SK-N-SH treated with all-trans-retinoic acid at 6 μM for 48 hours (cell line): ENCODE measurements at regions not wholly inside any gene's neighbourhood (a gene's known extent, or its start where the extent isn't known, plus 50 kb on each side); places are given as distances from the start of the nearest gene placed in this dataset.

Experiments used
- ARNTL ChIP-seq: fragments of 450-650 bp; formaldehyde crosslinking; IDR thresholded peaks from 2 replicates; pipeline ENCODE4 v1.5.0; 2020; ENCODE audit warnings: low read depth, mild to moderate bottlenecking, moderate library complexity, borderline replicate concordance
- BACH2 ChIP-seq: fragments of 250-450 bp; sonication (Bioruptor Pico); IDR thresholded peaks from 2 replicates; pipeline ENCODE4 v1.9.0; 2021; ENCODE audit warnings: mild to moderate bottlenecking, borderline replicate concordance
- CREB5 ChIP-seq: fragments of 250-450 bp; sonication (Bioruptor Pico); IDR thresholded peaks from 2 replicates; pipeline ENCODE4 v1.5.1; 2020; ENCODE audit warnings: low read depth, mild to moderate bottlenecking, moderate library complexity
- CSDC2 ChIP-seq: fragments of 250-450 bp; sonication (Bioruptor Pico); IDR thresholded peaks from 2 replicates; pipeline ENCODE4 v1.5.0; 2020; ENCODE audit warnings: mild to moderate bottlenecking, moderate library complexity
- PATZ1 ChIP-seq: fragments of 250-450 bp; sonication (Bioruptor Pico); IDR thresholded peaks from 2 replicates; pipeline ENCODE4 v1.8.0; 2020; ENCODE audit warnings: mild to moderate bottlenecking, moderate library complexity, borderline replicate concordance
- PPARA ChIP-seq: fragments of 250-450 bp; sonication (Bioruptor Pico); IDR thresholded peaks from 2 replicates; pipeline ENCODE4 v1.5.0; 2020; ENCODE audit warnings: mild to moderate bottlenecking, borderline replicate concordance
- RARB ChIP-seq: fragments of 250-450 bp; sonication (Bioruptor Pico); IDR thresholded peaks from 2 replicates; pipeline ENCODE4 v1.8.0; 2021; ENCODE audit warnings: mild to moderate bottlenecking, moderate library complexity
- ZFP3 ChIP-seq: fragments of 250-450 bp; sonication (Bioruptor Pico); IDR thresholded peaks from 2 replicates; pipeline ENCODE4 v1.5.0; 2020; ENCODE audit warnings: mild to moderate bottlenecking, moderate library complexity
- ZFP30 ChIP-seq: fragments of 450-650 bp; formaldehyde crosslinking; IDR thresholded peaks from 2 replicates; pipeline ENCODE4 v1.5.0; 2022; ENCODE audit warnings: mild to moderate bottlenecking, moderate library complexity
- ZNF70 ChIP-seq: fragments of 450-650 bp; formaldehyde crosslinking; IDR thresholded peaks from 2 replicates; pipeline ENCODE4 v1.5.0; 2020; ENCODE audit warnings: mild to moderate bottlenecking, moderate library complexity
- ZNF8 ChIP-seq: fragments of 450-650 bp; formaldehyde crosslinking; IDR thresholded peaks from 2 replicates; pipeline ENCODE4 v1.5.0; 2020; ENCODE audit warnings: mild to moderate bottlenecking, moderate library complexity

- TF ChIP-seq PATZ1 (CRISPR knock-in tag) (no peak), CREB5 (no peak), PPARA (CRISPR knock-in tag) (no peak), CSDC2 (CRISPR knock-in tag) (no peak), ZFP30 (CRISPR knock-in tag) (no peak), ZFP3 (CRISPR knock-in tag) (no peak), RARB (no peak), ZNF70 (no peak), BACH2 (CRISPR knock-in tag) (no peak), ZNF8 (CRISPR knock-in tag) (no peak), ARNTL (CRISPR knock-in tag) (no peak)
Observed at GRCh38 chr5:171581781-171582180, 162.3 kb downstream of the FGF18 start.
